DMS79 treated with DMSO at 0.1 percent for 48 hours (cell line): ENCODE measurements at regions not wholly inside any gene's neighbourhood (a gene's known extent, or its start where the extent isn't known, plus 50 kb on each side); places are given as distances from the start of the nearest gene placed in this dataset.

Experiments used
- DNase-seq: peaks from one replicate; lab custom pipeline; 2025; lab: John Stamatoyannopoulos, UW

GRCh38 chr2:228652366-228652765, 470.9 kb upstream of the SPHKAP start:
- DNase-seq, result no peak

GRCh38 chr2:228649876-228650275, 468.4 kb upstream of the SPHKAP start:
- DNase-seq, result no peak

- no peak for DNase-seq
These were observed 468.0 kb upstream of the SPHKAP start for GRCh38 chr2:228649447-228649846.

GRCh38 chr2:228648541-228648940, 467.1 kb upstream of the SPHKAP start:
- DNase-seq, result no peak

DNA sequence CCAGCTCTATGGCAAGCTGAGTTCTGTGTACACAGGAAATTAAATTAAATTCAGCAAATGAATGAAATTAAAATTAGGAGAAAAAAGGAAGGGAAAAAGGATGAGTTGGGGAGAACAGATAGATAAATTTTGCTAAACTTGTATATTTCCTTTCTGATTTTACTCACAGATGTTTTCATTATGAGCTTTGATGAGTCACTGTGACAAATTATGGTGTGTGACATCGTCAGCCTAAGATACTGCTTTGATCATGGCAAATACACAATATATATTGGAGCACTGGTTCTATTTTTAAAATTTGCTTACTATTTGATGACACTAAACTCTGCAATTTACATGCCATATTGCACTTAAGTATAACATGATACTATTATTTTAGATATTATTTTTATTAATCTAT, 464.6 kb upstream of the SPHKAP start:
- DNase-seq, result no peak

GRCh38 chr2:228644199-228644598, 462.7 kb upstream of the SPHKAP start:
- DNase-seq, result no peak

- no peak for DNase-seq
These were observed 461.4 kb upstream of the SPHKAP start for GRCh38 chr2:228642861-228643260.

GRCh38 chr2:228630786-228631185, 449.3 kb upstream of the SPHKAP start:
- no peak for DNase-seq

DNA sequence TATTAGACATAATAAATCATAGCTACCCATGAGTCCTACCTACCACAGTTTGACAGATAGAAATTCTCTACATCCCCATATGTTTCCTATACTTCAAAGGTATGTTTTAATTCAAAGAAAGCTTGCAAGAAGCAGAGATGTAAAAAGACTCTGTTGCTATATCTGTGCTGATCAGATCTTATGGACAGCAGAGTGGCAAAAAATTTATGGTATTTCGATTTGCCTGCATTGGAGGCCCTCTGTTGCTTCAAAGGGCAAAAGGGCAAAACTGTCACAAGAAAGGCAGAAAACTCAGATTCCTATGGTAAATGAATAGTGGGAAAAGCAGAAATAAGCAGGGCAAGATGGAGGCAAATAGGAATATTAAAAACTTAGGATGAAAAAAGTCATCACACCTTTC, 447.8 kb upstream of the SPHKAP start:
- DNase-seq, result no peak

DNA sequence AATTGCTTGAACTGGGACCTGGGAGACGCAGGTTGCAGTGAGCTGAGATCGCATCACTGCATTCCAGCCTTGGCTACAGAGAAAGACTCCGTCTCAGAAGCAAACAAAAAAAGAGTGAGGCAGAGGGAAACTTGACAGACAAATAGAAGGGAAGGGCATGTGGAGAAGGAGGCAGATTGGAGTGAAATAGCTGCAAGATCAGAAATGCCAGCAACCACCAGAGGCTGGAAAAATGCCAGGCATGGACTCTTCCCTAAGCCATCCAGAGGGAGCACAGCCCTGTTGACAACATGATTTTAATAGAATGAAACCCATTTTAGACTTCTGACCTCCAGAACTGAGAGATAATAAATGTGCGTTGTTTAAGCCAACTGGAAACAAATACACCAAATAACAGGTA, 447.2 kb upstream of the SPHKAP start:
- no peak for DNase-seq

DNA sequence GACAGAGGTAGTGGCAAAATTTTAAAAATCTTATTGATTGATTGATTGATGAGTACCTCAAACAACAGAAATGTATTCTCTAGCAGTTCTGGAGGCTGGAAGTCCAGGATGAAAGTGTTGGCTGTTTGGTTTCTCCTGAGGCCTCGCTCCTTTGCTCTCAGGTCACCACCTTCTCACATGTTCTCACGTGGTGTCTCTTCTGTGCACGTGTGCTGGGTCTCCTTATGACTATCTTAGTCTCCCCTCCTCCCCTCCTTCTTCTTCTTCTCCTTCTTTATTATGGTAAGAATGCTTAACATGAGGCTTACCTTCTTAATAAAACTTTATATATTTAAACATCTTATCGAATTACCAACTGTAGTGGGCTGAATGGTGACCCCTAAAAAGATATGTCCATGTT, 446.0 kb upstream of the SPHKAP start:
- no peak for DNase-seq

DNA sequence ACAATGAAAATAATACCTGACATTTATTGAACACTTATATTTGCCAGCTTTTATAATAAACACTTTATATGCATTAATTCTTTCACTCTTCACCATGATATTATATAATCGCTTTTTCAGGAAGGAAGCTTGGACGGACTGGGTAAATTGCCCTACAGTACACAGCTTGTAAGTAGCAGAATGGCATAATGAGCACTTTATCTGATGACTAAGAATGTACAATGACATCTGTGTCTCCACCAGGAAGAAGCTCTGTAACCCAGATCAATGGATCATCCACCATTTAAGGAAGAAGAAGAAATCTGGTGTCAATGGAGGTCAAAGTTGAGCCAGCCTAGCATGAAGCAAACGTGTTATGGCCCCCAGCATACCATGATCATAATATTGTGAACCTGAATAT, 444.0 kb upstream of the SPHKAP start:
- DNase-seq, result no peak

DNA sequence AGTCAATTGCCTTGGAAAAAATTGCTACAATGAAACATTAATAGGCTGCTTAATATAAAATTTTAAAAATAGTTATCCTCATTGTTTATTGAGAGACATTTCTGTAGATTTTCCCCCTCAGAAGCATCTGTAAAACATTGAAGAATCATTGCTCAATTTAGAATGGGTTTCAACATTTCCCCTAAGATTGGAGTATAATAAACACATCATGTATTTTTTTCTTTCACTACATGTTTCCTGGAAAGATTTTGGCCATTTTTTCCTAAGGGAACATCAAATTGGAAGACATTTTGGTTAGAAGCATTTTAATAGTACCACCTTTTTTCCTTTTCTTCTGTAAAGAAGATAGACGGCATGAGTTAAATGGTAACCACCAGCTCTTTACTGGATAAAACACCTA, 443.2 kb upstream of the SPHKAP start:
- no peak for DNase-seq

DNA sequence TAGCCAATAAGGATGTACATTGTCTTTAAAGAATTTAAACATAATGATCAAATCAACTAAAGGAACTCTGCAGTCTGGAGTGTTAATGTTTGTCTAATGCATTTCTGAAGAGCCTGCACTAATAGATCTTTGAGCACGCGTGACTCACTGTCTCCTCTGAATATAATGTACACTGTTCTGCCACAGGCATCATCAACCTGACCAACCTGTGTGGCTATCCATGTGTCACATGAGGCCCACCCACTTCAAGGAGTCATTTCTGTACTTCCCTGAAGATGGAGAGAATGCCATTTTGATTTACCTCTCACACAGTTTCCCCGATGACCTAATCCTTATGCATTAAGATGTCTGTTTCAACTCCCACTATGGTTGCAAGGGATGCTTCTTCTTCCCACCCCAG, 434.0 kb upstream of the SPHKAP start:
- DNase-seq, result no peak

DNA sequence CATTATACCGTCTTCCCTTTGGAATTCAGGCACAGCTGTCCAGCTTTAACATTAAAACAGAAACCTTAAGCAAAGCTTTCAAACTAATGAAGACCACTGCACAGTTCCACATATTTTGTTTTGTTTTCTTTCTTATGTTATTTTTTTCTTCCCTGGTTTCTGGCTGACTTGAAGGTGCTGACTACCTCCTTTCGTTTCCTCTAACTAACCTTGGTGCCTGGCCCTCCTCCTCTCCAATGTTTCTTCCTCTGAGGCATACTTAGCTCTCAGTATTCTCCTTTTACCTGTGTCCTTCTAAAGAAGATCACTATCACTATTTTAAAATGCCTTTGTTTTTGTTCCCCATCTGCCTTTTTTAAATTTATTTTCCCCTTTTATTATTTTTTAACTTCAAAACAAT, 433.3 kb upstream of the SPHKAP start:
- DNase-seq, result no peak

DNA sequence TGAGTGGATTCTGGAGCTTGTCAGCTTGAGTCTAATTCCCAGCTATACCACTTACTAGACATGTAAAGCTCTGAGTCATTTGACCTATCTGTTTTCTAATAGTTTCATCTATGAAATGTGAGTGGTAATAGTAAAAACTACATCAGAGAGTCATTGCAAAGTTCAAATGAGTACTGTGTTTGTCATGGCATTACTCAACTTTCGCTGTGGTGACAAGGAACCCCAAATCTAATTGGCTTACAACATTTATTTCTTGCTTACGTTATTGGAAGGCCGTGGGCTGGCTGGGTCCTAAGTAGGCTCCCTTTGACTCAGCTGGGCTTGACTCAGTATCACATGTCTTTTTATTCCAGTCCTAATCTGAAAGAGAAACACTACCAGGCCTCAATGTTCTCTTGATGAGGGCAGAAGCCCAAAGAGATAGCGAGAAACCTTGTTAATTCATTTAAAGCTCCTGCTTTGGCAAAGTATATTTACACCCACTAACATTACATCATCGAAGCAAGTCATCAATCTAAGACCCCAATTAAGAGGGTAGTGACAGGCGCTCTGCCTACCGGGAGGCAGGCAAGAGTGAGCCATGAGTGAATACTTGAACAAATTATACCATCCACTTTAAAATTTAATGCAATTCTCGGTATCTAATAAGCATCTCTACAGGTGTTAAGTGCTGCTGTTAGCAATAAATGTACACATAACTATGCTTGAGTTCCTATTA, 431.8 kb upstream of the SPHKAP start:
- DNase-seq, result peak; percentile 88

DNA sequence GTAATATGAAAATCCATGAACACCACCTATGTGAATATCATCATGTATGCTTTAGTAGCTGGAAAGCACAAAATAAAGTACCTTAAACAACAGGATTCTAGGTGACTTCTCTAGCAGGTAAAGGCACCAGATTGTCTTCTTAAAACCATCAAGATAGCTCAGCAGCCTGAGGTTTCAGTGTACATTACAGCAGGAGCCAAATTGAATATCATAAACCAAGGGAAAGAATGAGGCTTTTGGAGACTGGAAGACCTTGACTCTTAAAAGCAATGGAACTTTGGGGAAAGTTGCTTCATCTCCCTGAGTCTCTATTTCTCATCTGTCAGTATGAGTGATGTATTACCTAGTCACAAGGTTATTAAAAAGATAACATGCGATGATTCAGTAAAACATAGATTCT, 429.7 kb upstream of the SPHKAP start:
- DNase-seq, result no peak

- DNase-seq, result no peak
These were observed 420.8 kb upstream of the SPHKAP start for GRCh38 chr2:228602288-228602687.

- no peak for DNase-seq
These were observed 418.8 kb upstream of the SPHKAP start for GRCh38 chr2:228600265-228600664.

DNA sequence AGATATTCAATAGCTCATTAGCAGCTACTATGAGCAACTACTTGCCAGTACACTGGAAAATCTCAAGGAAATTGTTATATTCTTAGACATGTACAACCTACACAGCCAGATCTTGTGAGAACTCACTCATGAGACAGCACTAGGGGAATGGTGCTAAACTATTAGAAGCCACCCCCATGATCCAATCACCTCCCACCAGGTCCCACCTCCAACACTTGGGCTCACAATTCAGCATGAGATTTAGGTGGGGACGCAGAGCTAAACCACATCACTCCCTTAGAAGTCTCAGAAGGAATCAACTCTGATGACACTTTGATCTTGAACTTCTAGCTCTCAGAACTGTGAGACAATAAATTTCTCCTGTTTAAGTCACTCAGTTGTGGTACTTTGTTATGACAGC, 418.3 kb upstream of the SPHKAP start:
- DNase-seq, result no peak

DNA sequence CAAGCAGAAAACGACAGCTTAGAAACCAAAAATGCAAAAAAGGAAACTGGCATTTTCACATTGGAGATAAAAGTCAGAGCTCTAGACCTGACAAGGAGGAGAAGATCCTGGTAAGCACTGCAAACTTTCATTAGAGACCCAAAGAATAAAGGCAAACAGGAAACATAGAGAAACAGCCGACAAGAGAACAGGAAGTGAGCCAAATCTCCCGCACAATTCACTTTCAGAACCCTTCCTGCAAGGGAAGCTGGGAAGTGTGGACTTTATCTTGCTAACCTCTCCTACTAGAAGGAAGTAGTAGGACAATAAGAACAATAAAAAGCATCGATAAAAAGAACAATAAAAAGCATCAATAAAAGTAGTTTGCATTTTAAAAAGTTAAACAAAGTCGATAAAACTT, 417.8 kb upstream of the SPHKAP start:
- DNase-seq, result no peak

- DNase-seq, result no peak
These were observed 415.5 kb upstream of the SPHKAP start for GRCh38 chr2:228597032-228597431.

DNA sequence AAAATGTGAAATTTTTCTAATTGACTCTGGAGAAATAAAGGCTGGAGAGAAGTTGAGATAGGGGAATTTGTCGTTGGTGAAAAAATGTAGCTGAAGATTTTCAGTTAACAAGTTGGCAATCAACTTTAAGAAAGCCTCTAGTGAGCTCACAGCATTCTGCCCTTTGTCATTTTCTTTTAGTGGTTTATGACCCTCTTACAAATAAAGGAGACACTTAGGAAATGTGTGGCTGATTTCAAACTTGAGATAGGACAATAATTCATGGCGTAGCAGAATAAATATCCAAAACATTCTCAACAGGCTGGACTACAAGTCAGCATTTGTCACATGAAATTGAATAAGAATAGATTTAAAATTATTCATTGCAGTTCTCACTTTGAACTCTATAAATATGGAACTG, 412.5 kb upstream of the SPHKAP start:
- DNase-seq, result peak; percentile 50

- DNase-seq, result no peak
These were observed 411.4 kb upstream of the SPHKAP start for GRCh38 chr2:228592925-228593324.

DNA sequence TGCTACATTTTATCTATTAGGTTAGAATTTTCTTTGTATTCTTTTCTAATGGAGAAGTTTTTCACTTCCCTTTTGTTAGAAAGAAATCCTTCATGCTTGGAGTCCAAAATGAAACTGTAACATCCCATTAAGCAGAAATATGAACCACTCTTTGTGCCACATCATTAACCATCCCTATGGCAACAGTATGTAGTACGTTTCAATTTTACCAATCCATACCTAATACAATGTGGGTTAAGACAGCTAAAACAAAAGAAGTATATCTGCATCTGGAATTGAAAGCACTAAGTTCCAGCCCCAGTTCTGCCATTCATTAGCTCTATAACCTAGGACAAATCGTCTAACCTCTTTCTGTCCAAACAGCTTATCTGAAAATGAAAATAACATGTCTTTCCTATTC, 409.2 kb upstream of the SPHKAP start:
- DNase-seq, result peak; percentile 65
